ENCODE measurements at regions not wholly inside any gene's neighbourhood (a gene's known extent, or its start where the extent isn't known, plus 50 kb on each side); places are given as distances from the start of the nearest gene placed in this dataset.

- Histone ChIP-seq H3K4me3 (no peak overlapping the region), H3K36me3 (no peaks in the 10 kb centered on the region), H3K4me1 (no peaks in the 10 kb centered on the region), H3K9me3 (no peaks in the 10 kb centered on the region), H3K27me3 (no peaks in the 10 kb centered on the region), H3K27ac (no peak overlapping the region)
- intact Hi-C loops (cut with DNase I; ENCODE audit: low total_unique reads), result no loop called here
- TF ChIP-seq CTCF (IDR thresholded peaks at IDR 0.05), result no peak
- no peak for DNase-seq
These were observed 111.9 kb upstream of the CALN1 start for GRCh38 chr7:72524037-72524436.

GRCh38 chr7:72504061-72504706 lies 92.0 kb upstream of the CALN1 start:
- Histone ChIP-seq H3K36me3 (no peaks in the 10 kb centered on the region), H3K4me1 (no peaks in the 10 kb centered on the region), H3K9me3 (no peaks in the 10 kb centered on the region), H3K27ac (no peak overlapping the region), H3K4me3 (no peak overlapping the region), H3K27me3 (no peaks in the 10 kb centered on the region)
- intact Hi-C loops (cut with DNase I; ENCODE audit: low total_unique reads), result no loop called here
- no peak for DNase-seq
- TF ChIP-seq CTCF (IDR thresholded peaks at IDR 0.05), result no peak

GRCh38 chr7:72503644-72504043 lies 91.5 kb upstream of the CALN1 start:
- Histone ChIP-seq H3K9me3 (no peaks in the 10 kb centered on the region), H3K4me1 (no peaks in the 10 kb centered on the region), H3K4me3 (no peak overlapping the region), H3K27me3 (no peaks in the 10 kb centered on the region), H3K36me3 (no peaks in the 10 kb centered on the region), H3K27ac (no peak overlapping the region)
- intact Hi-C loops (cut with DNase I; ENCODE audit: low total_unique reads), result no loop called here
- no peak for DNase-seq
- no peak for TF ChIP-seq CTCF (IDR thresholded peaks at IDR 0.05)

DNA sequence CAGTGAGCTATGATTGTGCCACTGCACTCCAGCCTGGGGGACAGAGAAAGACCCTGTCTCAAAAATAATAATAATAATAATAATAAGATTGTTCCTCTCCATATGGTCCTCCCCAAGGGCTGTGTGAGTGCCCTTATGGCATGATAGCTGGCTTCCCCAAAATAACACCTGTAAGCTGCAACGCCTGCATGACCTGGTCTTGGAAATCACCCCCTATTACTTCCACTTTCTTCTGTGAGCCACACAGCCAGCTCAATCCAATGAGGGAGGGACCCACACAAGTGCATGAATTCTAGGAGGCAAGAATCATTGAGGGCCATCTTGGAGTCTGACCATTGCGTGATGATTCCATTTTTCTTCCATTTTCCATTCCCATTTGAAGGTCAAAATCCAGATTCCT lies 82.7 kb upstream of the CALN1 start:
- intact Hi-C loops (cut with DNase I; ENCODE audit: low total_unique reads), result no loop called here
- no peak for DNase-seq
- H3K27ac ChIP-seq, result no peak overlapping the region

DNA sequence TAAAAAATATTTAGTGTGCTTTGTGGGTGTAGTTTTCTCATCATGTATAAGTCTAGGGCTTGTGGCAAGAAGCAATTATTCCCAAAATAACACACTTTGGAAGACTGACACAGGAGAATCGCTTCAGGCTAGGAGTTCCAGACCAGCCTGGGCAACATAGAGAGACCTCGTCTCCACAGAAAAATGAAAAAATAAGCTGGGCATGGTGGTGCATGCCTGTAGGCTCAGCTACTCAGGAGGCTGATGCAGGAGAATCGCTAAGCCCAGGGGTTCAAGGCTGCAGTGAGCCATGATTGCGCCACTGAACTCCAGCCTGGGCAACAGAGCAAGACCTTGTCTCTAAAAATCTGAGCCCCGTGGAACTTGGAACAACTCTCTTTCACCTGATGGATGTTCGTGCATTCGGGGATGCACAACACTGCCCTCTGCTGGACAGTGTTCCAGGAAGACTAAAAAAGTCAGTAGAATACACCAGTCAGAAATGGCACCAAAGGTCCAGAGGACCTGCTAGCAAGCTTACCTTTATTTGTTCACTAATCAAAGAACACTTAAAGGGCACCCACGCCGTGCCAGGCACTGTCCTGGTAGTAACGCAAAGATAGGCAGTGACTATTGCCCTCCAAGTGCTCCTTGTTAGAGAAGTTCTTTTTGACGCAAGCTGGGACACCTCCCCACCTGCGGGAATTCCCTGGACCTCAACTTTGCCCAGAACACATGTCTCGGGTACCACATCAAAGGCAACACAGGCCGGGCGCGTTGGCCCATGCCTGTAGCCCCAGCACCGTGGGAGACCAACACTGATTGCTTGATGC lies 81.9 kb upstream of the CALN1 start:
- Histone ChIP-seq H3K36me3 (no peaks in the 10 kb centered on the region), H3K27me3 (peaks cover 0 to 2% of the 10 kb centered on the region in 2 donors), H3K4me3 (no peak overlapping the region), H3K4me1 (no peaks in the 10 kb centered on the region), H3K9me3 (peaks cover 4 to 25% (median 11%) of the 10 kb centered on the region in 3 donors), H3K27ac (no peak overlapping the region)
- peak; percentile 10 to 36 for TF ChIP-seq CTCF (IDR thresholded peaks at IDR 0.05)
- peak in 1 of 2 donors; percentile 28 for DNase-seq
- intact Hi-C loops (cut with DNase I; ENCODE audit: low total_unique reads), result no loop called here

More for the DNA sequence above, 82.7 kb upstream of the CALN1 start:
- Histone ChIP-seq H3K27me3 (peaks cover 0 to 2% of the 10 kb centered on the region in 2 donors), H3K36me3 (no peaks in the 10 kb centered on the region), H3K4me1 (no peaks in the 10 kb centered on the region), H3K9me3 (peaks cover 4 to 25% (median 11%) of the 10 kb centered on the region in 3 donors), H3K4me3 (no peak overlapping the region)
- no peak for TF ChIP-seq CTCF (IDR thresholded peaks at IDR 0.05)
